ENCODE measurements at regions not wholly inside any gene's neighbourhood (a gene's known extent, or its start where the extent isn't known, plus 50 kb on each side); places are given as distances from the start of the nearest gene placed in this dataset.
"Not testable (repeated sequence)": the region's sequence is repeated elsewhere in the genome, so short reads cannot be mapped to it uniquely, and the experiment has no call there.

DNA sequence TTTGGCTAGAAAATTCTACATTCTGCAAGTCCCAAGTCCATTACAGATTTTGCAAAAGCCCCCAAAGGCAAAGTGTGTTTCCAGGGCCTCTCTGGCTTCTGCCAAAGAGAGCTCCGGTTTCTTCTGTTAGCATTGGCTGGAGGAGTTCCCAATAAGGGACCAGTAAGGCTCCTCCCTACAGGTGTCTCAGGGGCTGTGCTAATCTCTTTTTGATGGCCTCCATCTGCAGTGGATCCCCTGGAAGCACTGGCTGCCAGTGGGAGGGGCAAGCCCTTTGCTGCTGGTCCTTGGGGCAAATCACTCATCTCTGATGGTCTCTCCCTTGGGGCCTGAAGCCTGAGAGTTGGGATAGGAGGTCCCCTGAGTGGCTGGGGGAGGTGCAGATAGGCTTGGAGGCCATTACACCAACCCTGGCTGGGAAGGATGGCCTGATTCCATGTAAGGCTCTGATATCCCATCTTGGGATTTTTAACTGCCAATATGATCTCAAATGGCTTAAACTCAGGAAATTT lies 89.1 kb upstream of the USP24 start:
- DNase-seq = peak; percentile 70

GRCh38 chr1:55302972-55303371 lies 87.8 kb upstream of the USP24 start:
- DNase-seq = no peak

GRCh38 chr1:55301912-55302311 lies 86.7 kb upstream of the USP24 start:
- peak; percentile 13 for DNase-seq

GRCh38 chr1:55300975-55301374 lies 85.8 kb upstream of the USP24 start:
- no peak for DNase-seq

- DNase-seq = no peak
Observed at GRCh38 chr1:55298167-55298894, 83.2 kb upstream of the USP24 start.

DNA sequence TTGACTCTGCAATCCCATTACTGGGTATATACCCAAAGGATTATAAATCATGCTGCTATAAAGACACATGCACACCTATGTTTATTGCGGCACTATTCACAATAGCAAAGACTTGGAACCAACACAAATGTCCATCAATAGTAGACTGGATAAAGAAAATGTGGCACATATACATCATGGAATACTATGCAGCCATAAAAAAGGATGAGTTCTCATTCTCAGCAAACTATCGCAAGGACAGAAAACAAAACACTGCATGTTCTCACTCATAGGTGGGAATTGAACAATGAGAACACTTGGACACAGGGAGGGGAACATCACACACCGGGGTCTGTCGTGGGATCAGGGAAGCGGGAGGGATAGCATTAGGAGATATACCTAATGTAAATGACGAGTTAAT lies 81.1 kb upstream of the USP24 start:
- not testable (repeated sequence) for DNase-seq

DNA sequence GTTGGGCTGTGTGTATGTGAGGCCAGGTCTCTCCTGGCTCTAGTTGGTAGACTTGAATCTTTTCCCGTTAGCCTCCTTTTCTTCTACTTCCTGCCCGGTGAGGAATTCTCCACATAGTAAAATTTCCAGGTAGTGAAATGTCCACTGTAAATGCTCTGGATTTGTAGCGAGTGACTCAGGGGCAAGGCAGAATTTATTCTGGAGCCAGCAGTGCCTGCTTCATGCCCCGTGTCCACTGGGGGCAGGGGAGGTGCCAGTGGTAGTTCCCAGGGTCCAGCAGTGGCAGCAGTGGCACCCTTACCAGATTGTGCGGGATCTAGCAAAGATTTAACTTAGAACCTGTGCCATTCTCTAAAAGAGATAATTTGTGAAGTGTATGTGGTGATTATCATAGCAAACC lies 74.5 kb upstream of the USP24 start:
- DNase-seq = no peak

DNA sequence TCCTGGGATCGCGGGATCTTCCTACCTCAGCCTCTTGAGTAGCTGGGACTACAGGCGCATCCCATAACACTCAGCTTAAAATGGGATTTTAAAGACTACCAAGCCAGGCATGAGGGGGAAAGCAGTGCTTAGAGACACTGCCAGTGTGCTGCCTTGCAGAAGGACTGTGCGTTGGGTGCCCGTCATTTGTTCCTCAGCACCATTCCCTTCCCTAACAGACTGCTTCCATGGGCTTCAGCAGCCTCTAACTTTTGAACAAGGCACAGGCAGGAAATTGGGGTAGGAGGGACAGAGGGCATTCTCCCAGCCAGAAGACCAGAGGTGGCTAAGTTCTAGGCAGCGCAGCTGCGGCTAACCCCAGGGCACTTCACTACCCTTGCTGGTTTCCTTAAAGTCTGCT lies 73.9 kb upstream of the USP24 start:
- no peak for DNase-seq

DNA sequence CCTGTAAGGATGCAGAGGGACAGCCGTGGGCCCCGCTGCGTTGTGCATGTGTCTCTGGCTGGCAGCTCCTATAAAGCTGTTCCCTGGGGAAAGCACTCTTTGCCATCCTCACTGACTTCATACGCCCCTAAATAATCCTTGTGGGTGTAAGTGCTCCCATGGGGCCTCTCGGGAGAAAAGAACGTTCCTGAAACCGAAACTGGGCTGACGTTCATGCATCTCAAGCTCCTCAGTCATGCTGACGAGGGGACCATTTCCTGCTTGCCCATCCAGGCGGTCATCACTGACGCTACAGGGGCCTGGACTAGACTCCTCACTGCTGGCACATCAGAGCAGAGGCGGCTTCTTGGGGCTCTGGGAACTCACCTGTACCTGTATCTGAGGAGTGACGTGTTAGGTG lies 73.1 kb upstream of the USP24 start:
- DNase-seq = no peak

- no peak for DNase-seq
Observed at GRCh38 chr1:55287723-55288122, 72.6 kb upstream of the USP24 start.

DNA sequence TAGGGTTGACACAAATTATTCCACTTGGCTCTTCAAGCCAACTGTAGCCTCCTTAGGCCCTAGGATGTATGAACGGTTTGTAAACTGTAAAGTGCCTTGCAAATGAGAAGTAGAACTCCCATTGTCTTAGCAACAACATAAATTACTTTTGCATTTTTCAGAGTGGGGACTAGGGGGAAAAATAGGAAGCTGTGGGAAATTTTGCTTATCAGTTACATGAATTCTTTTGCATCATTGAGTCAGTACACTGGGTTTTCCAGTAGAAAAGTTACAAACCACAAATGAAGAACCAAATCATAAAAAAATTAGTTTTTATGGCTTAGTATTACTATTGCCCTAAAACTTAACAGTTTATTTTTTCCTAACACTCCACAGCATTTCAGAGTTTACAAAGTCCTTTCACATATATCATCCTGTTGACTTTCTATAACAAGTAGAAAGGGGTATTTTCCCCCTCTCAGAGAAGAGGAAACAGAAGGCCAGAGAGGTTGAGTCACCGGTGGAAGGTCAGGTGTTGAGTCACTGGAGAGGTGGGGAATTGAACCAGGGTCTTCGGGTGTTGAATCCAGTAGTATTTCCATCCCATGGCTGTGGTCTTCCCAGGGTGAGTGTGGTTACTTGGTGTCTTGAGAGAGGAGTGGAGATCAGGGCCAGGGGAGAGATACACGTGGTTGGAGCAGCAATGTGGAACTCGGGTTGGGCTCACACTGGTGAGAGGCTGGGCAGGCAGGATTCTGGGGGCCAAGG lies 71.9 kb upstream of the USP24 start:
- DNase-seq = no peak

- peak; percentile 71 for DNase-seq
Observed at GRCh38 chr1:55285834-55286233, 70.7 kb upstream of the USP24 start.

GRCh38 chr1:55284856-55285255 lies 69.7 kb upstream of the USP24 start:
- DNase-seq = peak; percentile 81

- DNase-seq = no peak
Observed at GRCh38 chr1:55282058-55282457, 66.9 kb upstream of the USP24 start.

DNA sequence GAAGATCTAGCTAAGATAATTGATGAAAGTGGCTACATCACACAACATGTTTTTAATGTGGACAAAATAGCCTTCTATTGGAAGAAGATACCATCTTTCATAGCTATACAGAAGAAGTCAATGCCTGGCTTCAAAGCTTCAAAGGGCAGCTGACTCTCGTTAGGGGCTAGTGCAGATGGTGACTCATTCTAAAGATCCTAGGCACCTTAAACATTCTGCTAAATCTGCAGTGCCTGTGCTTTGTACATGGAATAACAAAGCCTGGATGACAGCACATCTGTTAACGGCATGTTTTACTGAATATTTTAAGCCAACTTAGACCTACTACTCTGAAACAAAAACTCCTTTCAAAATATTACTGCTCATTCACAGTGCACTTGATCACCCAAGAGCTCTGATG lies 65.6 kb upstream of the USP24 start:
- DNase-seq = no peak

- no peak for DNase-seq
Observed at GRCh38 chr1:55279627-55280026, 64.5 kb upstream of the USP24 start.

- no peak for DNase-seq
Observed at GRCh38 chr1:55278378-55278777, 63.2 kb upstream of the USP24 start.

DNA sequence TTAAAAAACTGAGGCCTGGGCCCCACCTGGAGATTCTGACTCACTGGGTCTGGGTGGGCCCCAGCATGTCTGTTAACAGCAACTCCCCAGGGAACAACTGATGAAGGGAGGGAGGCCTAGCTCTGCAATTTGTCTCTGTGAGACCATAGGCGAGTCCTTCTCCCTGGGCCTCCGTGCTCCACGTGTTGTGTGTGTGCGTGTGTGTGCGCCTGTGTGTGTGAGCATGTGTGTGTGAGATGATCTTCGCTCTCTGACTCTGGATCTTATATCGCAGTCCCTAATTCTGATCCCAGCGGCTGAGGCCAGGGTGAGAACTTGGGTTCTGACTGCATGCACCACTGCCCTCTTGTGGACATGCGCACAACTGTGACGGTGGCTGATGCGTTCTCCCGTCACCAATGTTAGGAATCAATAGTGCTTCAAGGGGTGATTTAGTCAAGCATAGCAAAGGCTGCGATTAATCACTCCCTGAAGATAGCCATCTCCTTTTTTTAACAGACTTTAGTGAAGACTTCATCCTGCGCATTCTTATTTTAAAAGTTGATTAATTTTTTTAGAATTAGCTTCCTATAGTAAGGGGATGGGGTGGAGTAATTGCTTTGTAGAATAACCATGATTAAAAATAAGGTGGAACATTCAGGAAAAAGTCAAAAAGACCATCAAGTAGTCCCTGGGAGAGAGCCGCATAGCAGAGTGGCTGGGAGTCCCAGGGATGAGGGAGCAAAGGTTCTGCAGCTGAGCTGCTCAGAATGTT lies 62.4 kb upstream of the USP24 start:
- peak; percentile 82 for DNase-seq

DNA sequence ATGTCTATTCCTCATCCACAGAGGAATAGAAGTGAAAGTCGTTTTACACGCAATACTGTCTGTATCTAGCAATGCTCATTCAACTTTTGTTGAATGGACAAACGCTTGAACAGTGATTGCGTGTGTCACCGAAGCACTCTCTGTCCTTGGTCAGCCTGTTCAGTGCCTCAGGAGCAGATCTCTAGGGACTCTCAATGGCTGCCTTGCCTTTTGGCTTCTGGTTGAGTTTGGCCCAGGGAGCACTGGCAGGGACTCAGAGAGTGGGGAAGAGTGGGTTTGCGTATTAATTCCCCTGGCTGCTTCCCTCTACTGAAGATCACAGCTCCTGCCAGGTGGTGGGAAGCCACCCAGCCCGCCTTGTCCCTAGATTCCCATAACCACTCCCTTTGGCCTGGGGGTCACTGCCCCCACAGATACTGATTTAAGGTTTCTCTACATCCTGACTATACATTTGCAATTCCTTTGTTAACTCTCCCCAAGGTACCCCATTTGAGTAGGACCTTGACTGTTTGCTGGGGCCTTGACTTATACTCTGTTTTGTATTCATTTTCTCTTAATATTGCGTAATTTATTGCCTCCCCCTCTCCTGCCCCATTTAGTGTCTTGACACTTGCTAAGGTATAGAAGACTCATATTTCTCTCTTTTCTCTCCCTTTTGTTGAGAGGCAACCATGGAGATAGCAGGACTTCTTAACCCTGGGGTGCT lies 61.7 kb upstream of the USP24 start:
- DNase-seq = no peak

DNA sequence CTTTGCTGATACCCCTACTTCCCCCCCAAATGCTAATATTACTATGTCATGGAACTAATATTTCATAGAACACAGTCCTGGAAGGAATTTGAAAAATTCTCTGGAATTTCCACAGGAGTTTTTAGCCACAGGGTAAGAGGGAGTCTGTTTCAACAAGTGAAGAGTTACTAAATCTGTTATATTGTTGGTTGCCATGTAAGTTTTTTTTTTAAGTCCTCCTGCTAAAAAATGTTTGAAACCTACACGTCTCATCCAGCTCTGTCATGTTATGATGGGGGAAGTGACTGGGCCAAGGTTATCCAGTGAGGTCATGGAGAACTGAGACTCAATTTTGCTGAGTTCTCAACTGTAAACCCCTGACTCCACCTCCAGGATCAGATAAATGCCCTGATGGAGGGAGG lies 60.8 kb upstream of the USP24 start:
- DNase-seq = no peak

DNA sequence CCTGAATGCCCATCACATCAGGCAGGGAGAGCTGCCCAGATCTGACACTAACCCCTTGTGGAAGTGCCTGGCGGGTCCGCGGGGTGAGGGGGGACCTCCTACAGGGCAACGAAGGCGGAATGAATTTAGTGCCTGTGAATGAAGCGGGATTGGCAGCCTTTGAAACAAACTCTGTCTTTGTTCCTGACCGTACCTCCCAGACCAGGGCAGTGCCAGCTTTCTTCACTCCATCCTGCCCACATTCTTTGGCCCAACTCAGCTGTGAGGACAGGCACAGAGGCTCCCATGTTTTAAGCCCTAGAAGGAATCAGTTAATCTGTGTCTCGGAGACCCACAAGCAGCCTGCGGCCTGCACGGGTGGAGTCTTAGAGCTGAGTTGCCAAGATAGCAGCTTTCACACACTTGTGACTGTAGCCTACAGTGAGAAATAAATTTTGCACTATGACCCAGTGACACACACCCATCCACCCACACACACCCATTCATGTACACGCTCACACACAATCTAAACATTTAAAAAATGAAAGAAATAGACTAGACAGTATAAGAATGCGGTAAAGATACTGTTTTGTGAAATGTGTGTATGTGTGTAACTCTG lies 60.1 kb upstream of the USP24 start:
- no peak for DNase-seq

GRCh38 chr1:55272994-55273393 lies 57.8 kb upstream of the USP24 start:
- DNase-seq = no peak

All from NCI-H2171 treated with DMSO at 0.1 percent for 48 hours (cell line).